IPS-18a (cell line): ENCODE measurements at regions not wholly inside any gene's neighbourhood (a gene's known extent, or its start where the extent isn't known, plus 50 kb on each side); places are given as distances from the start of the nearest gene placed in this dataset.

Source experiments
- H3K27ac ChIP-seq: one replicate; pipeline ENCODE4 v1.5.1; 2013; ENCODE audit warnings: low read length
- H3K27me3 ChIP-seq: one replicate; pipeline ENCODE4 v1.6.1; 2013; ENCODE audit warnings: mild to moderate bottlenecking, low read length; ENCODE audit not compliant: control insufficient read depth, insufficient read depth
- H3K36me3 ChIP-seq: one replicate; pipeline ENCODE4 v1.6.1; 2013; ENCODE audit warnings: low read depth, low read length; ENCODE audit not compliant: control insufficient read depth
- H3K4me1 ChIP-seq: one replicate; pipeline ENCODE4 v1.6.1; 2013; ENCODE audit warnings: low read depth, low read length; ENCODE audit not compliant: control insufficient read depth
- H3K4me3 ChIP-seq: one replicate; pipeline ENCODE4 v1.5.1; 2013; ENCODE audit warnings: low read length
- H3K9ac ChIP-seq: one replicate; pipeline ENCODE4 v1.6.1; 2013; ENCODE audit warnings: mild to moderate bottlenecking, low read length, moderate library complexity
- H3K9me3 ChIP-seq: one replicate; pipeline ENCODE4 v1.6.1; 2013; ENCODE audit warnings: low read depth, low read length; ENCODE audit not compliant: control insufficient read depth

DNA sequence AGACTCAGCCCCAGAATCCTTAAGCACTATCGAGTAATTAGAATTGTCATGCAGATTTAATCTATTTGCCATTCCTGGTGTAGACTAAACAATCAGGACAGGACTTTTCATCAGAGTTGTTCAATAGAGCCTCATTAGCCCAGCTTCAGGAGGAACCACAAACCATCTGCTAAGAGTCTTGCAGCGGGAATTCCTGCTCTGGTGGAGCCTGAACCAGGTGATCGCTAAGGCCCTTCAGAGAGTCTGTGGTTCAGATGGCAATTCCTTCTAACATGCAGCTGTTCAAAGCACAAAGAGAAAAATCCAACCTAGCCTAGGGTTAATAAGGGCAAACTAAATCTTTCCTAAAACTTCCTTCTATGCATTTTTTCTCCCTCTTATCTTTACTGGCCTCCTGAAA is 119.1 kb upstream of the CPEB2 start:
- no peak overlapping the region for H3K4me3 ChIP-seq
- no peaks in the 10 kb centered on the region for H3K27me3 ChIP-seq
- no peak overlapping the region for H3K9ac ChIP-seq
- no peaks in the 10 kb centered on the region for H3K4me1 ChIP-seq
- H3K36me3 ChIP-seq = no peaks in the 10 kb centered on the region
- no peaks in the 10 kb centered on the region for H3K9me3 ChIP-seq
- H3K27ac ChIP-seq = no peak overlapping the region

DNA sequence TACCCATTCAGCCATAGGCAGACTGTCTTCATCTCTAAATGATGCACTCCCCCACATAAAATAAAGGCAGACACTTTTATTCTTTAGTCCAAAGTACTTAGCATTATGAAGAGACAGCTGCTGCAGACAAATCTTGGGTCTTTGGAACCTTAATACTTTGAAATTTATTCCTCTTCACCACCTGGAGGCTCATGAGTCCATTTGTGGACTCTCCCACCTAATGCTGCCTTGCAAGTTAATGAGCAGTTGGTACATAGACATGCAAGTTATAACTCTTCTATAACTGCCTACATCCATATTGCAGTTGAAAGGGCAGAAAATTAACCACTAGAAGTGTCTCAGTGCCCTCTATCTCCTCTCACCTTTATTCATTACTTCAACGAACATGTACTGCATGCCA is 118.6 kb upstream of the CPEB2 start:
- H3K27ac ChIP-seq = no peak overlapping the region

DNA sequence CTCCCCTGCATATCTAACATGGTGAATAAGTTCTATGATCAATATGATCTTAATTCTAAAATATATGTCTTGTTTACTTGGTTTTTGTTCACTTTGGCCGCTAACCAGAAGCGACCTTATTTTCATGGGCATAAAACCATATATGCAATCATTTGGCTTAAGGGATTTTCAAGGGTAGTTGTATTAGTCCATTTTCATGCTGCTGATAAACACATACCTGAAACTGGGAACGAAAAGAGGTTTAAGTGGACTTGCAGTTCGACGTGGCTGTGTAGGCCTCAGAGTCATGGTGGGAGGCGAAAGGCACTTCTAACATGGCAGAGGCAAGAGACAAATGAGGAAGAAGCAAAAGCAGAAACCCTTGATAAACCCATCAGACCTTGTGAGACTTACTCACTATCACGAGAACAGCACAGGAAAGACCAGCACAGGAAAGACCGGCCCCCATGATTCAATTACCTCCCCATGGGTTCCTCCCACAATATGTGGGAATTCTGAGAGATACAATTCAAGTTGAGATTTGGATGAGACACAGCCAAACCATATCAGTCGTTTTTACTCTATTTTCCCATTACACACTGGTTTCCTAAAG is 114.3 kb upstream of the CPEB2 start:
- Histone ChIP-seq H3K27ac (no peak overlapping the region), H3K4me1 (no peaks in the 10 kb centered on the region), H3K27me3 (no peaks in the 10 kb centered on the region), H3K9ac (no peak overlapping the region), H3K4me3 (no peak overlapping the region), H3K9me3 (no peaks in the 10 kb centered on the region), H3K36me3 (no peaks in the 10 kb centered on the region)

More for the DNA sequence above, 118.6 kb upstream of the CPEB2 start:
- Histone ChIP-seq H3K4me3 (no peak overlapping the region), H3K9me3 (no peaks in the 10 kb centered on the region), H3K27me3 (no peaks in the 10 kb centered on the region), H3K36me3 (no peaks in the 10 kb centered on the region), H3K9ac (no peak overlapping the region), H3K4me1 (no peaks in the 10 kb centered on the region)

DNA sequence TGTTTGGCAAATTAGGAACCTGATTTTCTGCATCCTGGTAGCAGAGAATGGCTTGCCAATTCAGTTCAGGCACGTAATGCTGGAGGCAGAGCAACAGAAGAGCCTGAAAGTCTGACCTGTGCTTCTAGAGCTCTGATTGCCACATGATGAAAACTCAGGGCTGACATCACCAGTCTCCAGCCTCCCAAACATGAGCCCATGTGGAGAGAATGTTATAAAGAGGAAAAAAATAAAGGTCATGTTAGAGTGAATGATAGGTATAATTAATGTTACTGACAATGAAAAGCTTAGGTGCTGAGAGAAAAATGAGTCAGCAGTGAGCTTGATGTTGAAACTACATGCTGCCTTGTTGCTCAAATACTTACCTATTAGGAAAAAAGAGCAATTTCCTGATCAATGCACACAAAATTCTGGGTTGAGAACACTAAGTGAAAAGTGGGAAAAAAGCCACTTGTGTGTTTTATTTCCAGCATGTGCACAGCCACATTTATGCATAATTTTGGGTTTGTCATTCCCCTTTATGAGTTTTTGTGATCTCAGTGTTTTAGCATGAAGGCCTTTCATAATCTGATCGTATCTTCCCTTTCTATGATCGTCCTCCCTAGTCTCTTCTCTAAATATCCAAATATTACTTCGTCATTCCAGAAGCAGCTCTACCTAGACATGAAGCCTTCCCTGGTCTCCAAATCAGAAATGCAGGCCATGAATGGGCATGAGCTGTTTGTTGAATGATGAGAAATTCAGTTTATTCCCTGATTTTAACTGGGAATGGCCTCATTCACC is 113.3 kb upstream of the CPEB2 start:
- Histone ChIP-seq H3K36me3 (no peaks in the 10 kb centered on the region), H3K27me3 (no peaks in the 10 kb centered on the region), H3K27ac (no peak overlapping the region), H3K4me1 (no peaks in the 10 kb centered on the region), H3K4me3 (no peak overlapping the region), H3K9me3 (no peaks in the 10 kb centered on the region), H3K9ac (no peak overlapping the region)

DNA sequence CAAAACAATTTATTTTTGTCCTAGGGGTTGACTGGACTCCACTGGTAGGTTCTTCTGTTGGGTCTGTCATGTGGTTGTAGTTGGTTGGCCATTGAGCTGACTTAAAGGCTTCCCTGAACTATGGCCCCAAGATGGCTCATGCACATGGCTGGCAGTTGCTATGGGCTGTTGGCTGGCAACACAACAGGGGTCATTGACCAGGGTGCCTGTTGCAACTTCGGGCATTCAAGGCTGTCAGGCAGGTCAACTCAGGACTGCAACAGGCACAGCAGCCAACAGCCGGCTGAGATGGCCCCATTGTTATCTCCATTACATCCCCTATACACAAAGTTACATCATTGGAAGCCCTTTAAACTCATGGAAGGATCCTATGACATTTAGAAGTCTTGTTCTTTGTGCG is 109.7 kb upstream of the CPEB2 start:
- H3K27ac ChIP-seq = no peak overlapping the region
- H3K9ac ChIP-seq = no peak overlapping the region
- no peaks in the 10 kb centered on the region for H3K27me3 ChIP-seq
- no peaks in the 10 kb centered on the region for H3K36me3 ChIP-seq
- H3K4me1 ChIP-seq = no peaks in the 10 kb centered on the region
- no peaks in the 10 kb centered on the region for H3K9me3 ChIP-seq
- H3K4me3 ChIP-seq = no peak overlapping the region

DNA sequence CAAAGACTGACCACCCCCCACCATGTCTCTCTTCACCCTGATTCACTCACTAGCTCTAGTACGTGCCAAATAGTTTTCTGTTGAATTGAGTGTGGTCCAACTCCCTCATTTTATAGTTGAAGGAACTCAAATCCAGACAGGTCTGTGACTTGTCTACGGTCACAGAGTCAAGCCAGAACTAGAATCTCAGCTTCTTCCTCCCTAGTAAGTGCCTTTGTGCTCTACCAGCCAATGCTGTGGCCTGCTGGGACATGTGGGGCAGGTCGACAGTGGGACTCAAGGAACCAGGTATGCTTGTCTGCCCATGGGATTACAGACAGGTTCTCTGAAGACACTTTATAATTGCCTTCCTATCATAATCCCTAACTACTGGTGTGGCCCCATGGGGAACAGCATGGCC is 108.6 kb upstream of the CPEB2 start:
- no peaks in the 10 kb centered on the region for H3K4me1 ChIP-seq
- no peaks in the 10 kb centered on the region for H3K9me3 ChIP-seq
- H3K36me3 ChIP-seq = no peaks in the 10 kb centered on the region
- no peak overlapping the region for H3K4me3 ChIP-seq
- H3K9ac ChIP-seq = no peak overlapping the region
- no peaks in the 10 kb centered on the region for H3K27me3 ChIP-seq
- no peak overlapping the region for H3K27ac ChIP-seq

DNA sequence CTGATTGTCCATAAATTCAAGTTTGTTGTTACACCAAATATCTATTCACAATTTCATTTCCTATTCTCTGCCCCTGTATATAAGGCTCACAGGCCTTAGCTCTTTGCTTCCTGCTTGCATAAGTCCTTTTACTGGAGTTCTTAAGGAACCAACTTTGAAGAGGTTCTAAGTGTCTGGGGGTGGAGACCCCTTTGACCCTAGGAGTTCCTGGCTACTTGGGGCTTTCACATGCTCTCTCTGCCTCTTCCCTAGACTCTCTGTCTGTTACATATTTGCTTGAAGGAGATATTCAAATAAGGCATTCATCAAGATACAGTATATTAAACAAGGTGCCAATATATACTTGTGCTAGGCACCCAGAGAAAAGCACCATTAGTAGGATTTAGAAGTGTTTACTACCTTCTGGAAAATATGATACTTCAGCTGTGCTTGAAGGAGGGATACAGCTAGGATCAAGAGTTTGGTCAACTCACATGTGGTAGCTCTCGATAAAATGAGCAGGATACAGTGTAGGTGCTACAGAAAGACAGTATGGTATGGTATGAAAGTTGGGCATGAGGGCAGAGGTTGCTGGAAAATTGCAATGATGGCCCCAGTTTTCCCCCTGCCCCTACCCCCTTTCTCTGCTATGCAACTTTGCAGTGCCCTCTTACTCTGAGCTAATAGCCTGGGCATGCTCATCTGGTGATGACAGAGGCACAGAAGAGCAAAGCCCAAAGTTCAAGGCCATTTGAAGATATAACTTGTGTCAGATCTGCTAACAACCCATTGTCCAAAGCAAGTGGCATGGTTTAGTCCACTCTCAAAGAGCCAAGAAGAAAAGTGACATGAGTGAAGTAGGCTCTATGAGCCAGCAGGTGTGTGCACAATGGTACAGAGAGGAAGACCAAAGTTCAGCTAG is 107.6 kb upstream of the CPEB2 start:
- Histone ChIP-seq H3K27ac (no peak overlapping the region), H3K9me3 (no peaks in the 10 kb centered on the region), H3K4me3 (no peak overlapping the region), H3K27me3 (no peaks in the 10 kb centered on the region), H3K36me3 (no peaks in the 10 kb centered on the region), H3K9ac (no peak overlapping the region), H3K4me1 (no peaks in the 10 kb centered on the region)

DNA sequence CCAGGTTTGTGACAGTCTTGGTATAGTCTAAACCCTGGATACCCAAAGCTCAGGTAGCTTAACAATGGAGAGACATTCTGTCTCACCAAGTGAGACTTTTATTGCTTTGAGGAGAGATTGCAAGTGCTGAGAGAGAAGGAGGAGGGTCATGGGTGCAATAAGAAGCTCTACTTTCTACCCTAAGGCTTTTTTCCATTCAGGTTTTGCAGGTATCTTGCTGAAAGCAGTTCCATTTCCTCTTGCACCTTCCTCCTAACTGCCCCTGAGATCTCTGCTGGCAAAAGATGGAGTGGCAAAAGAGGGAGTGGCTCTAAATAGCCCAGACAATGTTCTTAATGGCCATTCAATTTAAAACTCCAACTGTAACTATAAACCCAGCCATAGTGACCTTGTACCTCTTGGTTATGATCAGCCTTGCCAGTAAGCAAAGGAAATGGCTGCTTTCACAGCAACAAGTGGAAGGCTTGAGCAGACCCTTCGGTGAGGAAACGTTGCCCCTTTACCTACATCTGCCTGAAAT is 105.6 kb upstream of the CPEB2 start:
- no peak overlapping the region for H3K4me3 ChIP-seq
- H3K4me1 ChIP-seq = no peaks in the 10 kb centered on the region
- H3K9me3 ChIP-seq = no peaks in the 10 kb centered on the region
- H3K27me3 ChIP-seq = no peaks in the 10 kb centered on the region
- H3K36me3 ChIP-seq = no peaks in the 10 kb centered on the region
- H3K27ac ChIP-seq = no peak overlapping the region
- H3K9ac ChIP-seq = no peak overlapping the region

DNA sequence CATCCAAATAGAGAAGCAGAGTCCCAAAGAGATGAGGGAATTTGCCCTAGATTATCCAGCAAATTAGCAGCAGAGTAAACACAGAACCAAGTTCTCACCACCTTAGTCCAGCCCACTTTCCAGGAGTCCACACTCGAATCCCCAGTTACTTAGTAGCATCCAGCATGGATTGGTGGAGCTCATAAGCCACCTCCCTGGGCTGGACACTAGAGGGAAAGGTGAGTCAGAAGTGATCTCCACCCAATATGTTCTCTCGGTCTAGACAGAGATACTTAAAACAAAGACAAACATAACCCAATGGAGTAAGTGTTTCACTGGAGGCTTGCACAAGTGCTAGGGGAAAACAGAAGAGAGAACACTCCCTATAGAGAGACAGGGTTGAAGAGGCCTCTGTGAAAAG is 105.1 kb upstream of the CPEB2 start:
- no peak overlapping the region for H3K4me3 ChIP-seq
- no peak overlapping the region for H3K27ac ChIP-seq
- H3K27me3 ChIP-seq = no peaks in the 10 kb centered on the region
- H3K9ac ChIP-seq = no peak overlapping the region
- no peaks in the 10 kb centered on the region for H3K36me3 ChIP-seq
- no peaks in the 10 kb centered on the region for H3K9me3 ChIP-seq
- H3K4me1 ChIP-seq = no peaks in the 10 kb centered on the region

DNA sequence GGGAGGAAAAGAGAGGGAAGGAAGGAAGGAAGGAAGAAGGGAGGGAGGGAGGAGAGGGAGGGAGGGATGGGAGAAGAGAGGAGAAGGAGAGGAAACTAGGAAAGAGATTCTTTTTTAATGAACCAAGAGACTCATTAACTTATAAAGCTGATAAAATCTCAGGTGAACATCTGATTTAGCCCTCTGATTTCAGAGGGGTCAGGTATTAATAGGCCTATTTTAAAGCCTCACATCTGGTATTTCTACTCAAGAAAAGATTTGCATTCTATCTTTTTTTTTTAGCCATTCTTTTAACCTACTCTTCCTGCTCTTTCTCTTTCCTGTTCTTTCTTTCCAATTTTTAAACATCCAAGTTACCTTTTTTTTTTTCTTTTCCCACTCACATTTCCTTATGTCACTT is 103.3 kb upstream of the CPEB2 start:
- Histone ChIP-seq H3K27ac (no peak overlapping the region), H3K9ac (no peak overlapping the region), H3K36me3 (no peaks in the 10 kb centered on the region), H3K9me3 (no peaks in the 10 kb centered on the region), H3K4me1 (no peaks in the 10 kb centered on the region), H3K27me3 (no peaks in the 10 kb centered on the region), H3K4me3 (no peak overlapping the region)

DNA sequence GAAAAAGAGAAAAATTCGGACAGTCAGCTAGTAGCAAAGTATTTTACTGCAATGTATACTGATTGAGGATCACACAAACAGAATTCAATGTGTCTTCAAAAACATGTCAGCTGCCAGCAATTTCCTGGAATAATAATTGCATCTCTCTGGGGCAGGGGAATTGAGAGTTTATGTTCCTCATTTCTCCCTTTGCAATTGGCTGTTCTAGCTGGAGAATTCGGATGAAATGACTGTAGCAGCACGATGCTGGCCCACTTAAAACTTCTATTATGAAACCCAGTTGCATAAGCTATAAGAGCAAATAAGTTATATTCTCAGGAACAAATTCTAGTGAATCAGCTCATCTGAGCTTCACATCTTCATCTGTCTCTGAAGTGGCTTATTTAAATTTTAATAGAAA is 99.9 kb upstream of the CPEB2 start:
- Histone ChIP-seq H3K4me3 (no peak overlapping the region), H3K4me1 (no peaks in the 10 kb centered on the region), H3K27me3 (no peaks in the 10 kb centered on the region), H3K9me3 (no peaks in the 10 kb centered on the region), H3K9ac (no peak overlapping the region), H3K27ac (no peak overlapping the region), H3K36me3 (no peaks in the 10 kb centered on the region)
